T-cell (primary cell): ENCODE measurements at regions not wholly inside any gene's neighbourhood (a gene's known extent, or its start where the extent isn't known, plus 50 kb on each side); places are given as distances from the start of the nearest gene placed in this dataset.
"Not testable (repeated sequence)": the region's sequence is repeated elsewhere in the genome, so short reads cannot be mapped to it uniquely, and the experiment has no call there.

Experiments used
- ATAC-seq, 4 experiments: fragments of 200-7000 bp in 3 of 4; fragments of 150-1000 bp in 1 of 4; cut with Tn5 transposase; replicated peaks in 1 of 4; 1 replicate in 3 of 4; 2 replicates in 1 of 4; pipeline ENCODE4 v1.10.0; 2021; ENCODE audit warnings: moderate library complexity in 3 of 4, mild to moderate bottlenecking in 2 of 4, moderate number of reproducible peaks in 1 of 4
- CTCF ChIA-PET, 2 donors: fragments of 300-600 bp; sonication (Branson Sonifier 250); formaldehyde crosslinking; loops; one replicate each; lab custom pipeline; 2022; ENCODE audit warnings: antibody characterized with exemption in 2 of 2; lab: Charles Lee
- POLR2A ChIA-PET, 2 donors: fragments of 300-600 bp; sonication (Branson Sonifier 250); formaldehyde crosslinking; loops; one replicate each; lab custom pipeline; 2022; ENCODE audit warnings: antibody characterized with exemption in 2 of 2; lab: Charles Lee
- DNase-seq, 35 experiments: peaks; one replicate each; pipeline versions ENCODE4 v3.0.0 to v3.0.0-alpha.2; 2013 to 2023
- H3K27ac ChIP-seq: one replicate; pipeline ENCODE4 v1.5.1; 2013; ENCODE audit warnings: low read length
- H3K27me3 ChIP-seq, 2 experiments: replicated peaks in 1 of 2; 1 replicate in 1 of 2; 2 replicates in 1 of 2; pipeline versions ENCODE4 v1.6.1 to v1.7.0; 2013; ENCODE audit warnings: low read length in 1 of 2, mixed read lengths in 1 of 2; ENCODE audit not compliant: control insufficient read depth in 2 of 2, insufficient read depth in 2 of 2; ENCODE audit errors: extremely low read depth in 1 of 2
- H3K36me3 ChIP-seq, 2 donors: 1 replicate in 1 of 2; 2 replicates in 1 of 2; pipeline versions ENCODE4 v1.6.1 to v1.7.0; 2013; ENCODE audit warnings: low read length in 1 of 2; ENCODE audit not compliant: control insufficient read depth in 2 of 2, insufficient read depth in 1 of 2; ENCODE audit errors: extremely low read depth in 1 of 2
- H3K4me1 ChIP-seq, 2 experiments: 1 replicate in 1 of 2; 2 replicates in 1 of 2; pipeline versions ENCODE4 v1.6.1 to v1.7.0; 2013; ENCODE audit warnings: low read length in 2 of 2, mixed read lengths in 1 of 2; ENCODE audit not compliant: insufficient read depth in 2 of 2, control insufficient read depth in 1 of 2; ENCODE audit errors: extremely low read depth in 1 of 2
- H3K4me3 ChIP-seq, 2 donors: 1 replicate in 1 of 2; 2 replicates in 1 of 2; pipeline versions ENCODE4 v1.5.1 to v1.7.0; 2013; ENCODE audit warnings: mild to moderate bottlenecking in 2 of 2, low read length in 1 of 2, moderate library complexity in 1 of 2; ENCODE audit not compliant: control insufficient read depth in 1 of 2; ENCODE audit errors: extremely low read depth in 1 of 2
- H3K9me3 ChIP-seq: 2 replicates; pipeline ENCODE4 v1.7.0; 2013
- H3K27ac Mint-ChIP-seq, 2 donors: one replicate each; pipeline ENCODE4 v1.8.0; 2020 to 2021; ENCODE audit warnings: mild to moderate bottlenecking in 2 of 2, mixed read lengths in 2 of 2
- H3K27me3 Mint-ChIP-seq, 2 donors: one replicate each; pipeline ENCODE4 v1.8.0; 2021 to 2022; ENCODE audit warnings: mixed read lengths in 2 of 2
- H3K36me3 Mint-ChIP-seq: one replicate; pipeline ENCODE4 v1.8.0; 2021; ENCODE audit warnings: mixed read lengths
- H3K4me1 Mint-ChIP-seq, 3 donors: one replicate each; pipeline ENCODE4 v1.8.0; 2020 to 2022; ENCODE audit warnings: mixed read lengths in 3 of 3, mild to moderate bottlenecking in 1 of 3
- H3K4me3 Mint-ChIP-seq, 3 donors: one replicate each; pipeline ENCODE4 v1.8.0; 2020 to 2022; ENCODE audit warnings: mild to moderate bottlenecking in 3 of 3, mixed read lengths in 3 of 3, moderate library complexity in 3 of 3
- H3K9me3 Mint-ChIP-seq, 3 donors: one replicate each; pipeline ENCODE4 v1.8.0; 2020 to 2022; ENCODE audit warnings: mixed read lengths in 3 of 3
- WGBS: methylation state at CpG from one replicate; pipeline ENCODE4 v1.1.5; 2013; ENCODE audit warnings: missing lambda C conversion rate; ENCODE audit not compliant: insufficient coverage; 5-methylcytosine and 5-hydroxymethylcytosine counted together

GRCh38 chr5:89055695-89056085 lies 172.7 kb upstream of the MEF2C start:
- POLR2A ChIA-PET, result no interaction called here
- Mint-ChIP-seq H3K27me3 (no peaks in the 10 kb centered on the region), H3K4me3 (no peak overlapping the region), H3K9me3 (peaks cover 0 to 9% (median 8%) of the 10 kb centered on the region in 3 donors), H3K27ac (no peak overlapping the region), H3K4me1 (no peaks in the 10 kb centered on the region), H3K36me3 (no peaks in the 10 kb centered on the region)
- H3K27ac ChIP-seq, result no peak overlapping the region
- DNase-seq (no peak), ATAC-seq (no peak)
- H3K4me3 ChIP-seq, result no peak overlapping the region
- no peaks in the 10 kb centered on the region for H3K36me3 ChIP-seq
- H3K4me1 ChIP-seq, result no peaks in the 10 kb centered on the region
- no peaks in the 10 kb centered on the region for H3K27me3 ChIP-seq
- H3K9me3 ChIP-seq, result no peaks in the 10 kb centered on the region
- CTCF ChIA-PET, result interaction anchor here in 1 of 2 donors (0.6 kb wide), 1 partner anchor 19 kb away, joined by 3 read pairs; no protein-coding TSS in a partner anchor
- no CpG with 5 or more reads among the region's 3 CpGs for WGBS

- no peak for ATAC-seq
- H3K4me1 ChIP-seq, result no peaks in the 10 kb centered on the region
- DNase-seq, result no peak
- H3K27me3 ChIP-seq, result no peaks in the 10 kb centered on the region
- ChIA-PET POLR2A (interaction anchor here in 1 of 2 donors (0.5 kb wide), 1 partner anchor 22 kb away, joined by 7 read pairs; no protein-coding TSS in a partner anchor), CTCF (interaction anchor here in 1 of 2 donors (0.6 kb wide), 1 partner anchor 20 kb away, joined by 3 read pairs; no protein-coding TSS in a partner anchor)
- H3K4me3 ChIP-seq, result no peak overlapping the region
- H3K27ac Mint-ChIP-seq, result no peak overlapping the region
- H3K27me3 Mint-ChIP-seq, result no peaks in the 10 kb centered on the region
- H3K36me3 ChIP-seq, result no peaks in the 10 kb centered on the region
- no peaks in the 10 kb centered on the region for H3K36me3 Mint-ChIP-seq
- H3K4me1 Mint-ChIP-seq, result no peaks in the 10 kb centered on the region
- 94% methylated on average over 3 of the region's 6 CpGs for WGBS
- no peak overlapping the region for H3K4me3 Mint-ChIP-seq
- H3K27ac ChIP-seq, result no peak overlapping the region
- peaks cover 0 to 14% (median 14%) of the 10 kb centered on the region in 3 donors for H3K9me3 Mint-ChIP-seq
- H3K9me3 ChIP-seq, result no peaks in the 10 kb centered on the region
These were observed 172.2 kb upstream of the MEF2C start for GRCh38 chr5:89055015-89055694.

- peaks cover 0 to 22% (median 17%) of the 10 kb centered on the region in 3 donors for H3K9me3 Mint-ChIP-seq
- H3K27me3 ChIP-seq, result no peaks in the 10 kb centered on the region
- CTCF ChIA-PET, result no interaction called here
- POLR2A ChIA-PET, result no interaction called here
- H3K4me3 ChIP-seq, result no peak overlapping the region
- no peak for DNase-seq
- H3K4me1 Mint-ChIP-seq, result no peaks in the 10 kb centered on the region
- H3K27me3 Mint-ChIP-seq, result no peaks in the 10 kb centered on the region
- no peaks in the 10 kb centered on the region for H3K4me1 ChIP-seq
- no peak overlapping the region for H3K4me3 Mint-ChIP-seq
- H3K36me3 Mint-ChIP-seq, result no peaks in the 10 kb centered on the region
- no peak overlapping the region for H3K27ac ChIP-seq
- WGBS, result no CpG with 5 or more reads among the region's 4 CpGs
- no peaks in the 10 kb centered on the region for H3K9me3 ChIP-seq
- ATAC-seq, result no peak
- no peak overlapping the region for H3K27ac Mint-ChIP-seq
- no peaks in the 10 kb centered on the region for H3K36me3 ChIP-seq
These were observed 170.6 kb upstream of the MEF2C start for GRCh38 chr5:89053547-89053946.

- H3K36me3 ChIP-seq, H3K4me1 ChIP-seq, H3K27me3 Mint-ChIP-seq, POLR2A ChIA-PET, H3K4me3 Mint-ChIP-seq, H3K27ac Mint-ChIP-seq, H3K36me3 Mint-ChIP-seq, H3K9me3 ChIP-seq, H3K27me3 ChIP-seq, H3K4me1 Mint-ChIP-seq, CTCF ChIA-PET, DNase-seq, H3K27ac ChIP-seq, H3K4me3 ChIP-seq, ATAC-seq: not testable (repeated sequence)
- H3K9me3 Mint-ChIP-seq, result peaks cover 0 to 22% (median 17%) of the 10 kb centered on the region in 3 donors
- 86% methylated on average over 1 of the region's 5 CpGs for WGBS
These were observed 167.1 kb upstream of the MEF2C start for GRCh38 chr5:89050062-89050461.

- no peak for DNase-seq
- ATAC-seq, result no peak
- Mint-ChIP-seq H3K27me3 (no peaks in the 10 kb centered on the region), H3K4me1 (no peaks in the 10 kb centered on the region), H3K27ac (no peak overlapping the region), H3K36me3 (no peaks in the 10 kb centered on the region), H3K4me3 (no peak overlapping the region), H3K9me3 (peaks cover 0 to 22% (median 17%) of the 10 kb centered on the region in 3 donors)
- no peaks in the 10 kb centered on the region for H3K36me3 ChIP-seq
- H3K27me3 ChIP-seq, result no peaks in the 10 kb centered on the region
- no peaks in the 10 kb centered on the region for H3K4me1 ChIP-seq
- no peak overlapping the region for H3K27ac ChIP-seq
- H3K9me3 ChIP-seq, result no peaks in the 10 kb centered on the region
- CTCF ChIA-PET, result no interaction called here
- POLR2A ChIA-PET, result no interaction called here
- 80% methylated on average over 1 of the region's 1 CpG for WGBS
- H3K4me3 ChIP-seq, result no peak overlapping the region
These were observed 164.6 kb upstream of the MEF2C start for GRCh38 chr5:89047571-89047970.

- no peaks in the 10 kb centered on the region for H3K4me1 Mint-ChIP-seq
- no peak overlapping the region for H3K4me3 ChIP-seq
- no CpG with 5 or more reads among the region's 3 CpGs for WGBS
- no peaks in the 10 kb centered on the region for H3K36me3 Mint-ChIP-seq
- ChIA-PET CTCF (no interaction called here), POLR2A (no interaction called here)
- DNase-seq (no peak), ATAC-seq (no peak)
- H3K27ac Mint-ChIP-seq, result no peak overlapping the region
- no peak overlapping the region for H3K27ac ChIP-seq
- peaks cover 0 to 9% (median 4%) of the 10 kb centered on the region in 3 donors for H3K9me3 Mint-ChIP-seq
- H3K36me3 ChIP-seq, result no peaks in the 10 kb centered on the region
- H3K9me3 ChIP-seq, result no peaks in the 10 kb centered on the region
- no peaks in the 10 kb centered on the region for H3K4me1 ChIP-seq
- H3K4me3 Mint-ChIP-seq, result no peak overlapping the region
- H3K27me3 Mint-ChIP-seq, result no peaks in the 10 kb centered on the region
- no peaks in the 10 kb centered on the region for H3K27me3 ChIP-seq
These were observed 162.2 kb upstream of the MEF2C start for GRCh38 chr5:89045216-89045615.
